SHP77 treated with DMSO at 0.1 percent for 48 hours (cell line): ENCODE measurements at regions not wholly inside any gene's neighbourhood (a gene's known extent, or its start where the extent isn't known, plus 50 kb on each side); places are given as distances from the start of the nearest gene placed in this dataset.

Experiments
- DNase-seq: peaks from one replicate; lab custom pipeline; 2025; lab: John Stamatoyannopoulos, UW

GRCh38 chr2:104620801-104621200, 233.1 kb upstream of the POU3F3 start:
- no peak for DNase-seq

- DNase-seq, result no peak
These were observed 218.3 kb upstream of the POU3F3 start for GRCh38 chr2:104635608-104636007.

GRCh38 chr2:104638190-104638858, 215.6 kb upstream of the POU3F3 start:
- no peak for DNase-seq

GRCh38 chr2:104638859-104639202, 215.1 kb upstream of the POU3F3 start:
- DNase-seq, result no peak

GRCh38 chr2:104641786-104642185, 212.1 kb upstream of the POU3F3 start:
- DNase-seq, result no peak

- no peak for DNase-seq
These were observed 205.5 kb upstream of the POU3F3 start for GRCh38 chr2:104648376-104648775.

GRCh38 chr2:104649866-104650265, 204.0 kb upstream of the POU3F3 start:
- no peak for DNase-seq

- no peak for DNase-seq
These were observed 203.4 kb upstream of the POU3F3 start for GRCh38 chr2:104650405-104650996.

GRCh38 chr2:104654811-104655210, 199.1 kb upstream of the POU3F3 start:
- DNase-seq, result no peak

GRCh38 chr2:104656571-104657163, 197.2 kb upstream of the POU3F3 start:
- DNase-seq, result no peak

GRCh38 chr2:104658144-104658835, 195.6 kb upstream of the POU3F3 start:
- DNase-seq, result no peak

- DNase-seq, result no peak
These were observed 194.9 kb upstream of the POU3F3 start for GRCh38 chr2:104658904-104659591.

- no peak for DNase-seq
These were observed 192.9 kb upstream of the POU3F3 start for GRCh38 chr2:104660991-104661390.

- DNase-seq, result no peak
These were observed 189.2 kb upstream of the POU3F3 start for GRCh38 chr2:104664672-104665071.

- DNase-seq, result no peak
These were observed 185.3 kb upstream of the POU3F3 start for GRCh38 chr2:104668631-104669030.

- no peak for DNase-seq
These were observed 180.7 kb upstream of the POU3F3 start for GRCh38 chr2:104673225-104673624.

GRCh38 chr2:104678181-104678580, 175.7 kb upstream of the POU3F3 start:
- no peak for DNase-seq

GRCh38 chr2:104685591-104685990, 168.3 kb upstream of the POU3F3 start:
- DNase-seq, result no peak

GRCh38 chr2:104687147-104687546, 166.8 kb upstream of the POU3F3 start:
- no peak for DNase-seq

GRCh38 chr2:104690255-104690984, 163.5 kb upstream of the POU3F3 start:
- DNase-seq, result no peak

- no peak for DNase-seq
These were observed 155.6 kb upstream of the POU3F3 start for GRCh38 chr2:104698276-104698675.

- DNase-seq, result no peak
These were observed 152.5 kb upstream of the POU3F3 start for GRCh38 chr2:104701411-104701911.
